Activated naive CD8-positive, alpha-beta T cell treated with anti-CD3 and anti-CD28 coated beads for 36 hours (primary cell): ENCODE measurements at regions not wholly inside any gene's neighbourhood (a gene's known extent, or its start where the extent isn't known, plus 50 kb on each side); places are given as distances from the start of the nearest gene placed in this dataset.

Experiments used
- DNase-seq: peaks from one replicate; pipeline ENCODE4 v3.0.0; 2021
- H3K27ac Mint-ChIP-seq: one replicate; pipeline ENCODE4 v1.8.0; 2022; ENCODE audit warnings: mild to moderate bottlenecking, moderate library complexity, mixed read lengths
- H3K27me3 Mint-ChIP-seq: one replicate; pipeline ENCODE4 v1.8.0; 2022; ENCODE audit warnings: mild to moderate bottlenecking, mixed read lengths
- H3K36me3 Mint-ChIP-seq: one replicate; pipeline ENCODE4 v1.8.0; 2021; ENCODE audit warnings: mild to moderate bottlenecking, mixed read lengths
- H3K4me1 Mint-ChIP-seq: one replicate; pipeline ENCODE4 v1.8.0; 2021; ENCODE audit warnings: mixed read lengths
- H3K4me3 Mint-ChIP-seq: one replicate; pipeline ENCODE4 v1.8.0; 2022; ENCODE audit warnings: mild to moderate bottlenecking, moderate library complexity, mixed read lengths
- H3K9me3 Mint-ChIP-seq: one replicate; pipeline ENCODE4 v1.8.0; 2022; ENCODE audit warnings: mixed read lengths

DNA sequence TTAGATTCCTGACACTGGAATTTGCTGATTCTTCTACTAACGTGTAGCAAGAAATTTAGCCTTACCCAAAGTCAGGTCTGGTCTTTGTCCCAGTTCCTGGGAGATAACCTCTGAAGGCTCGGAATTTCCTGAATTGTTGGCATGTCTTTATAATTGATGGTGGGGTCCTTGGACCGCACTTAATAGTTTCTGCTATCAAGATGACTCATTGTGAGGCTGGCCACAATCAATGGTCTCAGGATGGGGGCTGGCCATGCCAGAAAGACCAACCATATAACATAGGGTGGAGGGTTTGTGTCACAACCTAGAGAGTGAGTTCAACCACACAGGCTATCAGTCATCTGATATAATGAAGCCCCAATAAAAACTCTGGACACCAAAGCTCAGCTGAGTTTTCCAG is 259.7 kb downstream of the DAD1 start:
- H3K27ac Mint-ChIP-seq, result no peak overlapping the region
- DNase-seq, result no peak
- H3K27me3 Mint-ChIP-seq, result no peaks in the 10 kb centered on the region
- no peak overlapping the region for H3K4me3 Mint-ChIP-seq
- H3K4me1 Mint-ChIP-seq, result no peaks in the 10 kb centered on the region
- no peaks in the 10 kb centered on the region for H3K36me3 Mint-ChIP-seq
- H3K9me3 Mint-ChIP-seq, result peaks cover 3% of the 10 kb centered on the region

DNA sequence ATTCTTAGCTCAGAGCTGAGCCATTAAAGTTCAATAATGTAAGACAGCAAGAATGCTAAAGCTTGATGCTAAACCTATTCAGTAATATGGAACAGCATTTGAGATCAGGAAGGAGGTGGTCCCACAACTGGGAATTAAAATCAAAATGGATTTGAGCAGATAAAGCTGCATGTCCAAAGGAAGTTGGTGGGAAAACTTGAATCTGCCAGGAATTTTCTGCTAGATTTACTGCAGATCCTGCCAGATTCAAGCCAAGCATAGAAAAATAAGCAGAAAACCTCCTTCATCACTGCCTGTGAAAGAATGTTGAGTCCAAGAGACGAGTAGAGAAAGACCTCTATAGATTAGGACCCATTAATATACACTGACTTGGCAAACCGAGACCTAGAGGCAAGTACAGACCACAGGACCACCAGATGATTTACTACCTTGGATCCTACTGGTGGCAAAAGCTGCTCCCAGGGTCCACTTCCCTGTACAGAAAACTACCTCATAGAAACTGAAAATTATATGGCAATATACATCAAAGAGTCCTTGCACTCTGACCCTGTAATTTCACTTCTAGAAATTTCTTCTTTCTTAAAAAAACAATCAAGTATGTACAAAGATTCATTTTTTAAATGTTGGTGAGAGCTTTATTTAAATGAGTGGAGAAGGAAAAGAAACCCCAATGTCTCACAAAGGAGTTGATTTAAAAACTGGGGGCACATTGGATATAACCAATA is 263.2 kb downstream of the DAD1 start:
- no peaks in the 10 kb centered on the region for H3K27me3 Mint-ChIP-seq
- H3K27ac Mint-ChIP-seq, result no peak overlapping the region
- no peak for DNase-seq
- H3K4me1 Mint-ChIP-seq, result no peaks in the 10 kb centered on the region
- H3K9me3 Mint-ChIP-seq, result peaks cover 3% of the 10 kb centered on the region
- H3K4me3 Mint-ChIP-seq, result no peak overlapping the region
- H3K36me3 Mint-ChIP-seq, result no peaks in the 10 kb centered on the region

DNA sequence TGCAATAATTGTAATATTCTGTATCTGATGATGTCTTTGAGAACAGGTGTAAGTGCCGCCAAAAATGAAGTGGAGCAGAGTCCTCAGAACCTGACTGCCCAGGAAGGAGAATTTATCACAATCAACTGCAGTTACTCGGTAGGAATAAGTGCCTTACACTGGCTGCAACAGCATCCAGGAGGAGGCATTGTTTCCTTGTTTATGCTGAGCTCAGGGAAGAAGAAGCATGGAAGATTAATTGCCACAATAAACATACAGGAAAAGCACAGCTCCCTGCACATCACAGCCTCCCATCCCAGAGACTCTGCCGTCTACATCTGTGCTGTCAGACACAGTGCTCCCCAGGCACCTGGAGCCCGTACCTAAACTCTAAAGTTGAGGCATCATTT is 268.7 kb downstream of the DAD1 start:
- DNase-seq, result no peak
- H3K9me3 Mint-ChIP-seq, result no peaks in the 10 kb centered on the region
- H3K27ac Mint-ChIP-seq, result no peak overlapping the region
- peak overlapping the region; percentile 67 for H3K4me3 Mint-ChIP-seq
- H3K36me3 Mint-ChIP-seq, result no peaks in the 10 kb centered on the region
- no peaks in the 10 kb centered on the region for H3K4me1 Mint-ChIP-seq
- no peaks in the 10 kb centered on the region for H3K27me3 Mint-ChIP-seq

DNA sequence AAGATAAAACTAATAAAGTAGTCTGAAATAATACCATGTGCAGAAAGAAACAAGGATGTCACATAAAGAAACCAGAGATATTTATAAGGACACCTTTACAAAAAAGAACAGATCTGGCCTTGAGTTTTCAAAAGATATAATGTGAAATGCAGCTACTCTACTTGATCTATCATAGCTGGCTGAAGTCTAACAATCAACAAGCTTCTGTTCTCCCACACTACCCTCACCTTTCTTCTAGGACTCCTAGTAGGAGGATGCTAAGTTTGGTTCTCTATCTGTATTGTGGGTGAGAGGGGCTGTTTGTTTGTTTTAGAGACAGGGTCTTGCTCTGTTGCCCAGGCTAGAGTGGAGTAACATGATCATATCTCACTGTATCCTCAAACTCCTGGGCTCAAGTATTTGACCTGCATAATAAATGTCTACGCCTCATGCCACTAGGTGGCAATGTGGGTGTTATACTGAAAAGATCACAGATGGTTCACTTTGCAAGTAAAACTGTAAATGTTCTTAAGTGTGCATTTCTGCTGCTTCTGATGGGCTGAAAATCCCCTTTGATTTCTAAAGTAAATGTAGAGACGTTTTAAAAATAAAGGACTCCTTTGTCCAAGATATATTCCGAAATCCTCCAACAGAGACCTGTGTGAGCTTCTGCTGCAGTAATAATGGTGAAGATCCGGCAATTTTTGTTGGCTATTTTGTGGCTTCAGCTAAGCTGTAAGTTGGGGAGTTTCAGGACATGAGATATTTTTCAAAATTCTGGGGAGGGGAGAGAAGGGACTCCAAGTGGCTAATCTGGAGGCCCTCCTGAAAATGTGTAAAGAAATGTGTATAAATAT is 269.3 kb downstream of the DAD1 start:
- no peak for DNase-seq
- H3K9me3 Mint-ChIP-seq, result no peaks in the 10 kb centered on the region

DNA sequence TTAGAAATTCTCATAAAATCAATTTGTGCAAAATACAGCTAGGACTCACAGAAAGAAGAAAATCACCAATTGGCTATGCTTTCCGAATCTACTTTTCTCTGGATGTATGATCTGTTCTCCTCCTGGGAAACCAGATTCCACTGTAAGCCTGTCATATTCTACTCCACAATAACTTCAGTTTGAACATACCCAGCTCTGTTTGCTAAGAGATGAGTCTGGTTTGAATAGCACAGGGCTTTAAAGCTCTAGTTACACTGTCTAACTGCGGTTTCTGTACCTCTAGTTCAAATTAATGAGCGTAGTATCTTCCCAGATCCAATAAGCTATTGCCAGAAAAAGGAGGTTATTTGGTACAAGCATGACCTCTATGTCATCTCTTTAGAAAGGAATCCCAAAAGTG is 270.1 kb downstream of the DAD1 start:
- Mint-ChIP-seq H3K9me3 (no peaks in the 10 kb centered on the region), H3K27me3 (no peaks in the 10 kb centered on the region), H3K4me1 (no peaks in the 10 kb centered on the region), H3K4me3 (no peak overlapping the region), H3K27ac (no peak overlapping the region), H3K36me3 (no peaks in the 10 kb centered on the region)
- no peak for DNase-seq

More for the DNA sequence above, 269.3 kb downstream of the DAD1 start:
- H3K27me3 Mint-ChIP-seq, result no peaks in the 10 kb centered on the region
- H3K4me3 Mint-ChIP-seq, result peak overlapping the region; percentile 67
- H3K27ac Mint-ChIP-seq, result peak overlapping the region; percentile 17
- H3K4me1 Mint-ChIP-seq, result no peaks in the 10 kb centered on the region
- H3K36me3 Mint-ChIP-seq, result no peaks in the 10 kb centered on the region

DNA sequence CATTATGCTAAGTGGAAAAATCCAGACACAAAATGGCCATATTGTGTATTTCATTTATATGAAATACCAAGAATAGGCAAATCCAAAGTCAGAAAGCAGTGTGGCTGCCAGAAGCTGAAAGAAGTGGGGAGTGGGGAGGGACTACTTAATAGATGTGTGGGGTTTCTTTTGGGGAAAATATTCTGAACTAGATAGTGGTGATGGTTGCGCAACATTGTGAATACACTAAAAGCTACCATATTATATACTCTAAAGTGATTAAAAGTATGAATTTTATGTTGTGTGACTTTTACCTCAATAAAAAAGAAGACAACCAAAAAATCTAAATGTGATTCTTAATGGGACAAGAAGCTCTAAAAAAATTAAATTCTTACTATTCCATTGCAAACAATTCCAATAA is 272.6 kb downstream of the DAD1 start:
- Mint-ChIP-seq H3K27me3 (no peaks in the 10 kb centered on the region), H3K9me3 (no peaks in the 10 kb centered on the region), H3K36me3 (no peaks in the 10 kb centered on the region), H3K27ac (no peak overlapping the region), H3K4me3 (no peak overlapping the region), H3K4me1 (no peaks in the 10 kb centered on the region)
- DNase-seq, result no peak

DNA sequence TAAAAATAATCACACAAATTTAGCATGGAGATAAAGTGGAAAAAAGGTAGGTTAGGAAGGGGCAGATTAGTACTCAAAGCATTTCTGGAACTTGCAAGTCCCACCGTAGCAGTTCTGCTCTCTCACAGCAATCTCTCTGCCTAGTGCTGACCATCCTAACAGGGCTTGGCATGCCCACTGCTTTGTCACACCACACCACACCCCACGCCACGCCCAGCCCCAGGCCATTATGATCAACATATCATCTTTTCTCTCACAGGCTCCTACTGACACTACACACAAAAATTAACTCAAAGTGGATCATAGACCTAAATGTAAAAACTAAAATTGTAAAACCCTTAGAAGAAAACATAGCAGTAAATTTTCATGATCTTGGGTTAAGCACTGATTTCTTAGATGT is 273.7 kb downstream of the DAD1 start:
- no peak for DNase-seq
- Mint-ChIP-seq H3K4me1 (no peaks in the 10 kb centered on the region), H3K27ac (no peak overlapping the region), H3K27me3 (no peaks in the 10 kb centered on the region), H3K36me3 (no peaks in the 10 kb centered on the region), H3K9me3 (no peaks in the 10 kb centered on the region), H3K4me3 (no peak overlapping the region)

DNA sequence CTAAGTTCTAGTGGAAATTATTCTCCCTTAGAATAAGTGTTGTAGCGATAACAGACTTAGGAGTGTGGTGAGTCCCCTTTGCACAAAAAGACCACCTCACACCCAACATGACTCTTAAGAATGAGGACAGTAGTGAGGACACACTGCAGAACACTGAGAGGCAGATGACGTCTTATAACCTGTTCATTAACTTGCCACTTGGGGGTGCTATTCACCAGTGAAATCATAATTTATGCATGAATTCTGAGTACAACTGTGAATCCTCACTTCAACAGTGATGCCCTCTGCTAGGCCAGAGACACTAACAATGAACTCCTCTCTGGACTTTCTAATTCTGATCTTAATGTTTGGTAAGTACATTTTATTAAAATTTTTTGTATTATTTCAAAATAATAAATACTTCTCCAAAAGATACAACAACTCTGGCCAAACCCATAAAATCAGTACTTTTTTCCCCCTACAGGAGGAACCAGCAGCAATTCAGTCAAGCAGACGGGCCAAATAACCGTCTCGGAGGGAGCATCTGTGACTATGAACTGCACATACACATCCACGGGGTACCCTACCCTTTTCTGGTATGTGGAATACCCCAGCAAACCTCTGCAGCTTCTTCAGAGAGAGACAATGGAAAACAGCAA is 274.7 kb downstream of the DAD1 start:
- H3K4me3 Mint-ChIP-seq, result peak overlapping the region; percentile 50
- no peaks in the 10 kb centered on the region for H3K4me1 Mint-ChIP-seq
- H3K27me3 Mint-ChIP-seq, result no peaks in the 10 kb centered on the region
- no peaks in the 10 kb centered on the region for H3K36me3 Mint-ChIP-seq
- H3K27ac Mint-ChIP-seq, result peak overlapping the region; percentile 67
- no peaks in the 10 kb centered on the region for H3K9me3 Mint-ChIP-seq
- DNase-seq, result no peak

DNA sequence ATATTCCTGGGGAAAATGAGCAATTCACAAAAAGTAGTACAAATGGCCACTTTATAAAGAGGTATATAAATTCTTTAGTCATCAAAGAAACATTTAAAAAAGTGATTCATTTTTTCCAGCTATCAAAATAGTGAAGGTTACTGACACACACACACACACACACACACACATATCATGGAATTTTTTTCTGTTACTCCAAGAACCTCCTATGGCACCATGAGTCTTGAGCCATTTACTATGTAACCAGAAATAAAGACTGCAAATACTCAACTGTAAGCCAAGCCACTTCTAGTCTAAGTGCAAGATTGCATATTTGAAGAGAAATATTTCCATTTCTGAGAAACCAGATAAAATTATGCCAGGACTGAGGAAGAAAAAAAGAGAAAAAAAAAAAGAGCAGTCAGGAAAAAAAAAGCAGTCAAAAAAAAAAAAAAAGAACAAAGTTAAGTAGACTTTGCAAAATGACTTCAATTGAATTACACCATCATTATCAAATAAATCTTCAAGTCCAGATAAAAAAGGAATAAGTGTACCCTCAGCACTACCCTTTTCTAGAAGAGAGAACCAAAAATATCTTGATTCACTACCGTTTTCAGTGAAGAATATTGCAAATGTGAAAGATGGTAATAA is 275.7 kb downstream of the DAD1 start:
- H3K27ac Mint-ChIP-seq, result peak overlapping the region; percentile 51
- H3K27me3 Mint-ChIP-seq, result no peaks in the 10 kb centered on the region
- no peak for DNase-seq
- H3K36me3 Mint-ChIP-seq, result no peaks in the 10 kb centered on the region
- H3K4me3 Mint-ChIP-seq, result no peak overlapping the region
- H3K4me1 Mint-ChIP-seq, result no peaks in the 10 kb centered on the region
- H3K9me3 Mint-ChIP-seq, result no peaks in the 10 kb centered on the region

DNA sequence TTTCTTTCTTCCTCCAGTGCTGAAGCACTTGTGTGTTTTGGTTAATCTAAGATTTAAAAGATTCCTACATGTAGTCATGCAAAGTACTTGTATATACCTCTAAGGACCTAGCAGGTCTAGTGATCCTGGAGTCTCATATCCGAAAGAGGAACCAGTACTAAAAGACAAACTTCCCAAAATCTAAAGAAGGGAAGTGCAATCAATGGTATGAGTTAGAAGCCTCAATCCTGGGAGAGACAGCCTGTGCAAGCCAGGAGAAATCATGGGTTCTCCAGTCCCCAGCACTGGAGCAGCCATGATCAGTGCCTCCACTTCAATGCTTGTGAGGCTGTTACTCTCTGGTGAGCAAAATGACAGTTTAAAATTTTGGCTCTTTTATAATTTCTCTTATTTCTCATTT is 277.4 kb downstream of the DAD1 start:
- Mint-ChIP-seq H3K27ac (no peak overlapping the region), H3K36me3 (no peaks in the 10 kb centered on the region), H3K27me3 (no peaks in the 10 kb centered on the region), H3K4me1 (no peaks in the 10 kb centered on the region), H3K4me3 (no peak overlapping the region), H3K9me3 (no peaks in the 10 kb centered on the region)
- no peak for DNase-seq

DNA sequence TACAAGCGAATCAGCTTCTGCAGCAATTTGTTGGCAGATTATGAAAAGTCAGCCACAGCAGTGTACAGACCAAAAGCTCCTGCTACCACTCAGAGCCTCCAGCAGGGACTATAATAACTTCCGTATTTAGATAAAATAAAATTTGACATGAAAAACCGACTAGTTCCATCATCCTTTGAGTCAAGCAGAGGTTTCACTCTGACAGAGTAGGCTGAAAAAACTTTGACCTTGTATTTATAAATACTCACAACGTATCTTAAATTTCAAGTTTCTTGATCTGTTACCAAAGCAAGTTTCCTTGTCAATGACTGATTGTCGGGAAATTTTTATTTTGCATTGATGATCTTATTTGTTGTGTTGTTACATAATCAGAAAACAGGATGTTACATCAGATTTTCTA is 283.4 kb downstream of the DAD1 start:
- Mint-ChIP-seq H3K4me3 (no peak overlapping the region), H3K27ac (no peak overlapping the region), H3K27me3 (no peaks in the 10 kb centered on the region), H3K9me3 (no peaks in the 10 kb centered on the region), H3K4me1 (no peaks in the 10 kb centered on the region), H3K36me3 (no peaks in the 10 kb centered on the region)
- no peak for DNase-seq

DNA sequence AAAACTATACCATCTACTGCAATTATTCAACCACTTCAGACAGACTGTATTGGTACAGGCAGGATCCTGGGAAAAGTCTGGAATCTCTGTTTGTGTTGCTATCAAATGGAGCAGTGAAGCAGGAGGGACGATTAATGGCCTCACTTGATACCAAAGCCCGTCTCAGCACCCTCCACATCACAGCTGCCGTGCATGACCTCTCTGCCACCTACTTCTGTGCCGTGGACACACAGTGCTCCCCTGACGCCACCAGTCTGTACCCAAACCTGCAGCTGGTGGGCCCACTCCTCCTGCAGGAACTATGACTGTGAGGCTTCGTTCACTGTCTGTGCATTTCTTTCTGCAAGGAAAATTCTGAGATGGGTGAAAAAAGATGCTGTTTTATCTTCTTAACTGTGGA is 284.7 kb downstream of the DAD1 start:
- Mint-ChIP-seq H3K4me3 (peak overlapping the region; percentile 47), H3K27me3 (no peaks in the 10 kb centered on the region), H3K9me3 (no peaks in the 10 kb centered on the region), H3K27ac (peak overlapping the region; percentile 34), H3K36me3 (no peaks in the 10 kb centered on the region), H3K4me1 (no peaks in the 10 kb centered on the region)
- no peak for DNase-seq

DNA sequence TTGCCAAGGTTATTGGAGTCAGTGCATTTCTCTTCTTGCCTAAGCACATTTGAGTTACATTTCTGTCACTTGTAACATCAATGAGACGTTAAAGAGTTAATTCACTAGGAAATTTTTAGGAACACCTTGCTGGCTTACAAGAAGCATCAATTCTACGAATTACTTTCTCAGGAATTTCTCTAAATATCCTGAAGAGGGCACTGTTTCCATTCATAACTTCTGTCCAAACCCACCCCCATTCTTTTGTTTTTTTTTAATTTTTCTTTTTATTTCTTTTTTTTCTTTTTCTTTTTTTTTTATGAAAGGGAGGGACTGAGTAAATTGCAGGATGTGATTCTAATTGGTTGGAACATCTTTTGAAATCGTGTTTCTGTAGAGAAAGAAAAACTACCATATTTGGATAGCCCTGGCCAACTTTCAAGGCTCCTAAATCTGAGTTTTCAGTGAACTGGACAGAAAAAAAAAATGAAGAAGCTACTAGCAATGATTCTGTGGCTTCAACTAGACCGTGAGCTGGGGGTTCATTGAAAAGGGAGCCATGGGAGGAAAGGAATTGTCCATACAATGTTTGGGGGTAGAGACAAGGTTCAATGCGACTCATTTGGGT is 285.3 kb downstream of the DAD1 start:
- Mint-ChIP-seq H3K27ac (no peak overlapping the region), H3K27me3 (no peaks in the 10 kb centered on the region)

DNA sequence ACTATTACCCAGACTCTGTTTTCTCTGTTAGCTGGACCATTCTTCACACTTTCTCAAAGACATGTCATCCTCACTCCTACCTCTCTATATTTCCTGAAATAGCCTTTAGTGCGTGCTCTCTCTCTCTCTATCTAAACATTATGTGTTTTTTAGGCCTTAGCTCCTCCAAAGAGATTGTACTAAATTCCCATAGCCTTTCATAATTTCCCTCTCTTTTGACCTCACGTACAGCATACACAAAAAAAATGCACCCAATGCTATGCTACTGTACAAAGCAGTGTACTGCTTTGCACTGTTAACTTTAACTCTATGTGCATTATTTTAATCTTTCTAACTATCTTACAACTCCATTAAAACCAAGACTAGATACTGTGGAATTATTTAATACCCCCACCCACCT is 288.4 kb downstream of the DAD1 start:
- no peak overlapping the region for H3K27ac Mint-ChIP-seq
- no peaks in the 10 kb centered on the region for H3K9me3 Mint-ChIP-seq
- no peak overlapping the region for H3K4me3 Mint-ChIP-seq
- no peaks in the 10 kb centered on the region for H3K36me3 Mint-ChIP-seq
- no peaks in the 10 kb centered on the region for H3K27me3 Mint-ChIP-seq
- H3K4me1 Mint-ChIP-seq, result no peaks in the 10 kb centered on the region
- DNase-seq, result no peak

More for the DNA sequence above, 285.3 kb downstream of the DAD1 start:
- Mint-ChIP-seq H3K36me3 (no peaks in the 10 kb centered on the region), H3K4me3 (peak overlapping the region; percentile 47), H3K9me3 (no peaks in the 10 kb centered on the region), H3K4me1 (no peaks in the 10 kb centered on the region)
- DNase-seq, result no peak

DNA sequence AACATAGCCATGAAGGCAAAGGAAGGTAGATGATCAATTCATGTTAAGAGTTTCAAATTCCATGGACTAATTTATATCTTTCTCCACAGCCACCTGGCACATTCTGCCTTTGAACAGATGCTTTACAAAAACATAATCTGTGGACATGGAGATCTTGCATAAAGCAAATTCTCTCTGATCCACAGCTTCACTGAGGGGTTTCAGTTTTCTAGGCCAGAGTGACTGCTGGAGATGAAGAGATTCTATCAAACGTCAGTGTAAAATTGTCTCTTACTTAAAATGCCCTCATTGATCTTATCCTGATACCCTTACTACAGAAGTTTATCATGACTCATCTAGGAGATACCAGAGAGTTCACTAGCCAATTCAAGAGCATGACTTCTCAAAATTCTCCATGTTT is 291.6 kb downstream of the DAD1 start:
- Mint-ChIP-seq H3K9me3 (no peaks in the 10 kb centered on the region), H3K27me3 (no peaks in the 10 kb centered on the region), H3K4me1 (no peaks in the 10 kb centered on the region), H3K27ac (no peak overlapping the region), H3K36me3 (no peaks in the 10 kb centered on the region), H3K4me3 (no peak overlapping the region)
- DNase-seq, result no peak
